ENCODE measurements at regions not wholly inside any gene's neighbourhood (a gene's known extent, or its start where the extent isn't known, plus 50 kb on each side); places are given as distances from the start of the nearest gene placed in this dataset.

DNA sequence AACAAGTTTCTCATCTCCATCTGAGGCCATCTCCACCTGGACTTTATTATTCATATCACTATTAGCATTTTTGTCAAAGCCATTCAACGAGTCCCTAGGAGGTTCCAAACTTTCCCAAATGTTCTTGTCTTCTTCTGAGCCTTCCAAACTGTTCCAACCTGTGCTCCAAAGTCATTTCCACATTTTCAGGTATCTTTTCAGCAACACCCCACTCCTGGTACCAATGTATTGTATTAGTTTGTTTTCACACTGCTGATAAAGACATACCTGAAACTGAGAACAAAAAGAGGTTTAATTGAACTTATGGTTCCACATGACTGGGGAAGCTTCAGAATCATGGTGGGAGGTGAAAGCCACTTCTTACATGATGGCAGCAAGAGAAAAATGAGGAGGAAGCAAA, 385.4 kb upstream of the GATB start:
- DNase-seq (ENCODE audit: low read depth): no peak
- TF ChIP-seq, protein P1, sequence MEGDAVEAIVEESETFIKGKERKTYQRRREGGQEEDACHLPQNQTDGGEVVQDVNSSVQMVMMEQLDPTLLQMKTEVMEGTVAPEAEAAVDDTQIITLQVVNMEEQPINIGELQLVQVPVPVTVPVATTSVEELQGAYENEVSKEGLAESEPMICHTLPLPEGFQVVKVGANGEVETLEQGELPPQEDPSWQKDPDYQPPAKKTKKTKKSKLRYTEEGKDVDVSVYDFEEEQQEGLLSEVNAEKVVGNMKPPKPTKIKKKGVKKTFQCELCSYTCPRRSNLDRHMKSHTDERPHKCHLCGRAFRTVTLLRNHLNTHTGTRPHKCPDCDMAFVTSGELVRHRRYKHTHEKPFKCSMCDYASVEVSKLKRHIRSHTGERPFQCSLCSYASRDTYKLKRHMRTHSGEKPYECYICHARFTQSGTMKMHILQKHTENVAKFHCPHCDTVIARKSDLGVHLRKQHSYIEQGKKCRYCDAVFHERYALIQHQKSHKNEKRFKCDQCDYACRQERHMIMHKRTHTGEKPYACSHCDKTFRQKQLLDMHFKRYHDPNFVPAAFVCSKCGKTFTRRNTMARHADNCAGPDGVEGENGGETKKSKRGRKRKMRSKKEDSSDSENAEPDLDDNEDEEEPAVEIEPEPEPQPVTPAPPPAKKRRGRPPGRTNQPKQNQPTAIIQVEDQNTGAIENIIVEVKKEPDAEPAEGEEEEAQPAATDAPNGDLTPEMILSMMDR (conservative IDR thresholded peaks at IDR 0.05; ENCODE audit: low read depth, low read length): no peak
- H3K4me3 ChIP-seq (ENCODE audit: low read length): no peak overlapping the region

DNA sequence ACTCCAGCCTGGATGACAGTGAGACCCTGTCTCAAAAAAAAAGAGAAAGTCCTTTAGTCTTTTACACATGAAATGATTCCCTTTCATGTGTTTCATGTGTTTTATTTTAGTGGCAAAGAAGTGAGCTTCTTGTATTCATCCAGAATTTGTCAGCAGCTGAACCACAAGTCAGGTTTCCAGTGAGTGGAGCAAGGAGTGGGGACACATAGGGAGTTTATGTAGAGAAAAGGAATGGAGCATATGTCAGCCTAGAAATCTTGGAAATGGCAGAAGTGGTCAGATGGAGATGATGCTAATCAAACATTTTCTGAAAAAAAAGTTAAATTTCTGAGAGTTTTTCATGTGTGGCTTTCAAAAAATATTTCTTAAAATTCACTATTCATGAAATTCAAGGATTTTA, 383.0 kb upstream of the GATB start:
- H3K4me3 ChIP-seq (ENCODE audit: low read length): no peak overlapping the region
- TF ChIP-seq, protein P1 (conservative IDR thresholded peaks at IDR 0.05; ENCODE audit: low read depth, low read length): no peak
- no peak for DNase-seq (ENCODE audit: low read depth)

DNA sequence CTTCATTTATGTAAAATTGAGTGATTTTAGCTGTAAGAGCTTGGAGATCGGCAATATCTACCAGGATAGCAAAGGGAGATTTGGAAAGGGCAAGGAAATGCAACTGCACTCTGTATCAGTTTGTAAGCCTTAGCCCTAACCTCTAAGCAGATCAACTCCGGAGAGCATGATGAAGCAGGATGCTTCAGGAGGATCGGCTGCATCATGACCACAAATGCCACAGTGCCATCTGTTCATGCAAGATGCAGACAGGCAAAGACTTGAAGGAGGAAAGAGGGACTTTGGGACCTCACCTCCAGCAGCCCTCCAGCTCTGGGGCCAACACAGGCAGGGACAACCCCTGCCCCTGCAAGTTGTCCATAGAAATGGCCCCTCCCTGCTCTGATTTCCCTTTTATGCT, 377.6 kb upstream of the GATB start:
- DNase-seq (ENCODE audit: low read depth): no peak
- TF ChIP-seq, protein P1 (conservative IDR thresholded peaks at IDR 0.05; ENCODE audit: low read depth, low read length): no peak
- no peak overlapping the region for H3K4me3 ChIP-seq (ENCODE audit: low read length)

DNA sequence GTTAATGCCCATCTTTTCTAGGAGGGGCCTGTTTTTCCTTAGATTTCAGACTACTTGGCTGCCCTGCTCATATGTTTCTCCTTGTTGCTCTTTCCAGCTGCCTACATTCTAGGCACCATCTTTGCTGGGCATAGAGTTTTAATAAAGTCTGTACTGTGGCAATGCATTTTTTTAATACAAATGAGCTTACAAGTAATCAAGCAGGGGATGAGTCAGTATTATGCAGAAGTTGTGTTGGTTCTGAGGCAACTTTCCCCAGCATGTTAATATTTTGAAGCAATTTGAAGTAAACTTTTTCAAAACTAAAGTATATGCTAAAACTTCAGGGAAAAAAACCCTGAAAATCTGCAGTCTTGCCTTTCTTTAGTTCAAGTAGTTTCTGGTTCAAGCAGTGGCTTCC, 372.0 kb upstream of the GATB start:
- no peak overlapping the region for H3K4me3 ChIP-seq (ENCODE audit: low read length)
- DNase-seq (ENCODE audit: low read depth): no peak
- TF ChIP-seq, protein P1 (conservative IDR thresholded peaks at IDR 0.05; ENCODE audit: low read depth, low read length): no peak

DNA sequence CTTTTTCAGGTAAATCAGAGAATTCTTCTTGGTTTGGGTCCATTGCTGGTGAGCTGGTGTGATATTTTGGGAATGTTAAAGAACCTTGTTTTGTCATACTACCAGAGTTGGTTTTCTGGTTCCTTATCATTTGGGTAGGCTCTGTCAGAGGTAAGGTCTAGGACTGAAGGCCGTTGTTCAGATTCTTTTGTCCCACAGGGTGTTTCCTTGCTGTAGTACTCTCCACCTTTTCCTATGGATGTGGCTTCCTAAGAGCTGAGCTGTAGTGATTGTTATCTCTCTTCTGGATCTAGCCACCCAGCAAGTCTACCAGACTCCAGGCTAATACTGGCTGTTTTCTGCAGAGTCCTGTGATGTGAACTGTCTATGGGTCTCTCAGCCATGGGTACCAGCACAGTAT, 367.5 kb upstream of the GATB start:
- DNase-seq (ENCODE audit: low read depth): no peak
- H3K4me3 ChIP-seq (ENCODE audit: low read length): no peak overlapping the region
- TF ChIP-seq, protein P1 (conservative IDR thresholded peaks at IDR 0.05; ENCODE audit: low read depth, low read length): no peak

DNA sequence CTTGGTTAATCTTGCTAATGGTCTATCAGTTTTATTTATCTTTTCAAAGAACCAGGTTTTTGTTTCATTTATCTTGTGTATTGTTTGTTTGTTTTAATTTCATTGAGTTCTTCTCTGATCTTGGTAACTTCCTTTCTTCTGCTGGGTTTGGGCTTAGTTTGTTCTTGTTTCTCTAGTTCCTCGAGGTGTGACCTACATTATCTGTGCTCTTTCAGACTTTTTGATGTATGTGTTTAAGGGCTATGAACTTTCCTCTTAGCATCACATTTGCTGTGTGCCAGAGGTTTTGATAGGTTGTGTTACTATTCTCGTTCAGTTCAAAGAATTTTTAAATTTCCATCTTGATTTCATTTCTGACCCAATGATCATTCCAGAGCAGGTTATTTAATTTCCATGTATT, 365.4 kb upstream of the GATB start:
- H3K4me3 ChIP-seq (ENCODE audit: low read length): no peak overlapping the region
- TF ChIP-seq, protein P1 (conservative IDR thresholded peaks at IDR 0.05; ENCODE audit: low read depth, low read length): no peak
- DNase-seq (ENCODE audit: low read depth): no peak

DNA sequence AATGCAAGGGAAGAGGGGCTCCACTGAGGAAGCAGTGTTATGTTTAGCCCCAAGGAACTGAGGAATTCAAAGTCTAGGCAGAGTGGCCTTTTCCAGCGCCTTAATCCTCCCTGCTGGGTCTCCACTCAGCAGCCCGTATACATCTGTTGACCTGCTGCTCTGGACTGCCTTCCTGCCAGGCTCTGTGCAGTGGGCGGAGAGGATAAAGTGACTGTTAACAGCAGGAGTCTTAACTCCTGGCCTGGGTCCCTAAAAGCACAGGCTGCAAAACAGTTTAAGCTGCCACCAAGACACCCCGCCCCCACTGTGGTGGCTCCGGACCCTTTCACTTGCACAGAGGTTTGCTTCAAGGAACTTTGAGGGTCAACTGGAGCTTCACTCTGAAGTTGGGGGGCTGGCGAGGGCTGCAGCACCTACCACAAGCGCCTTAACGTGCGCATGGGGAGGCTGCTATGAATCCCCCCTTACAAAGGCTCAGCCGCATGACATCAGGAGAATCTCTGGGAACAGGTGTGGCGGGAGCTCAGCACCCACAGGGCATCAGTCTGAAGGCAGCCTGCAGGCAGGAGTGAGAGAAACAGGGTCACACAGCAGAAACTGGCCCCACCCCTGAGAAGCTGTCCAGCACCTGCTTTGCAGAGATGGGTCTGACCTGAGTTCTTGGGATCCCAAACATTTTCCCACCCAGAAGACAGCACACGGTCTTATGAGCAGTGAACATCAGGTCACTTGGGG, 358.2 kb upstream of the GATB start:
- no peak overlapping the region for H3K4me3 ChIP-seq (ENCODE audit: low read length)
- no peak for DNase-seq (ENCODE audit: low read depth)
- TF ChIP-seq, protein P1 (conservative IDR thresholded peaks at IDR 0.05; ENCODE audit: low read depth, low read length): no peak

All from retinal pigment epithelial cell (primary cell).